Neural progenitor cell (in vitro differentiated cells): ENCODE measurements at regions not wholly inside any gene's neighbourhood (a gene's known extent, or its start where the extent isn't known, plus 50 kb on each side); places are given as distances from the start of the nearest gene placed in this dataset.

ENCODE experiments used
- DNase-seq: peaks from one replicate; pipeline ENCODE4 v3.0.0-alpha.2; 2016; ENCODE audit warnings: low spot score
- H2AFZ ChIP-seq: fragments of 200-600 bp; sonication (generic); replicated peaks from 2 replicates; pipeline ENCODE4 v1.6.1; 2016; ENCODE audit warnings: antibody characterized with exemption
- H3F3A ChIP-seq: fragments of 200-600 bp; sonication (generic); 2 replicates; pipeline ENCODE4 v1.6.1; 2016; ENCODE audit warnings: antibody characterized with exemption, low read depth
- H3K27ac ChIP-seq: fragments of 200-600 bp; sonication (generic); 2 replicates; pipeline ENCODE4 v1.5.1; 2016; ENCODE audit warnings: mild to moderate bottlenecking
- H3K27me3 ChIP-seq: fragments of 200-600 bp; sonication (generic); 2 replicates; pipeline ENCODE4 v1.6.1; 2016; ENCODE audit warnings: mild to moderate bottlenecking, moderate library complexity
- H3K36me3 ChIP-seq: fragments of 200-600 bp; sonication (generic); 2 replicates; pipeline ENCODE4 v1.5.1; 2016
- H3K4me1 ChIP-seq: fragments of 200-600 bp; sonication (generic); 2 replicates; pipeline ENCODE4 v1.6.1; 2016; ENCODE audit warnings: mixed run types
- H3K4me2 ChIP-seq: fragments of 200-600 bp; sonication (generic); 2 replicates; pipeline ENCODE4 v1.6.1; 2016
- H3K4me3 ChIP-seq: fragments of 200-600 bp; sonication (generic); 2 replicates; pipeline ENCODE4 v1.5.1; 2016
- H3K79me2 ChIP-seq: fragments of 200-600 bp; sonication (generic); 2 replicates; pipeline ENCODE4 v1.6.1; 2016; ENCODE audit warnings: low read depth
- H3K9ac ChIP-seq: fragments of 200-600 bp; sonication (generic); 2 replicates; pipeline ENCODE4 v1.6.1; 2016
- H3K9me3 ChIP-seq: fragments of 200-600 bp; sonication (generic); 2 replicates; pipeline ENCODE4 v1.5.1; 2016; ENCODE audit warnings: low read depth
- H4K20me1 ChIP-seq: fragments of 200-600 bp; sonication (generic); 2 replicates; pipeline ENCODE4 v1.6.1; 2016; ENCODE audit warnings: low read depth
- H3K27ac Mint-ChIP-seq: 3 replicates; pipeline ENCODE4 v1.8.0; 2021; ENCODE audit warnings: mixed read lengths
- H3K27me3 Mint-ChIP-seq: 2 replicates; pipeline ENCODE4 v1.8.0; 2022; ENCODE audit warnings: low read depth, mild to moderate bottlenecking, inconsistent platforms, moderate library complexity, mixed read lengths; ENCODE audit not compliant: insufficient read depth
- H3K36me3 Mint-ChIP-seq: 3 replicates; pipeline ENCODE4 v1.8.0; 2021; ENCODE audit warnings: mixed read lengths
- H3K4me1 Mint-ChIP-seq: 3 replicates; pipeline ENCODE4 v1.8.0; 2021; ENCODE audit warnings: mixed read lengths
- H3K4me3 Mint-ChIP-seq: 3 replicates; pipeline ENCODE4 v1.8.0; 2021; ENCODE audit warnings: mild to moderate bottlenecking, moderate library complexity, mixed read lengths
- H3K9me3 Mint-ChIP-seq: 3 replicates; pipeline ENCODE4 v1.8.0; 2020; ENCODE audit warnings: mixed read lengths
- CTCF ChIP-seq: fragments of 200-600 bp; sonication (generic); IDR thresholded peaks from 2 replicates; pipeline ENCODE4 v1.5.1; 2017; ENCODE audit warnings: antibody characterized with exemption, mild to moderate bottlenecking
- EZH2 ChIP-seq: fragments of 200-600 bp; sonication (generic); IDR thresholded peaks from 2 replicates; pipeline ENCODE4 v1.6.1; 2017; ENCODE audit warnings: antibody characterized with exemption, mild to moderate bottlenecking, moderate library complexity
- EZH2phosphoT487 ChIP-seq: fragments of 200-600 bp; sonication (generic); IDR thresholded peaks from 2 replicates; pipeline ENCODE4 v1.6.1; 2017; ENCODE audit warnings: antibody characterized with exemption

DNA sequence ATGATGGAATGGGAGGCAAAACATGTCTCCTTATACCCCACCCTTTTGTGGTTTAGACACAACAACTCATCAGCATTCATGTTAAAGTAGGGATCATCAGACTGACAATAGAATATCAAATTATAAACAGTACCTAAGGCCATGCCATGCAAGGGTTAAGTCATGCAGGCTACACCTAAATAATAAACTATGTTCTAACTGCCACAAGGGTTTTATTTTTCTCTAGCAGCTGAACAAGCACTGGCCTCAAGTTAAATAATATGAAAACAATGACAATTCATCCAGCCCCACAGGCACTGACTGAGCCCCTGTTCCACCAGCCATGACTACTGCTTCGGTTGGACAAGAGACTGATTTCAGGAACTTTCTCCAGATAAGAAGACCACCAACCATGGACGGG is 164.5 kb upstream of the PIRT start:
- H3K4me1 ChIP-seq: peaks cover 8% of the 10 kb centered on the region
- H3K4me2 ChIP-seq: no peak overlapping the region
- no peak overlapping the region for H3K4me3 ChIP-seq
- H3K27ac ChIP-seq: no peak overlapping the region
- peaks cover 7% of the 10 kb centered on the region for H3F3A ChIP-seq
- H3K9me3 ChIP-seq: no peaks in the 10 kb centered on the region
- Mint-ChIP-seq H3K4me1 (no peaks in the 10 kb centered on the region), H3K36me3 (no peaks in the 10 kb centered on the region), H3K27me3 (peaks cover 10% of the 10 kb centered on the region), H3K4me3 (no peak overlapping the region), H3K9me3 (no peaks in the 10 kb centered on the region), H3K27ac (no peak overlapping the region)
- H3K27me3 ChIP-seq: no peaks in the 10 kb centered on the region
- no peaks in the 10 kb centered on the region for H3K79me2 ChIP-seq
- no peak overlapping the region for H3K9ac ChIP-seq
- H2AFZ ChIP-seq: no peak overlapping the region
- no peaks in the 10 kb centered on the region for H3K36me3 ChIP-seq
- TF ChIP-seq EZH2 (no peak), CTCF (no peak), EZH2phosphoT487 (no peak)
- DNase-seq: no peak
- no peaks in the 10 kb centered on the region for H4K20me1 ChIP-seq

GRCh38 chr17:11001651-11002050 is 163.8 kb upstream of the PIRT start:
- peaks cover 7% of the 10 kb centered on the region for H3K27me3 Mint-ChIP-seq
- no peaks in the 10 kb centered on the region for H3K4me1 Mint-ChIP-seq
- H3K36me3 Mint-ChIP-seq: no peaks in the 10 kb centered on the region
- TF ChIP-seq EZH2phosphoT487 (no peak), EZH2 (no peak), CTCF (no peak)
- Histone ChIP-seq H3K9ac (no peak overlapping the region), H3F3A (peaks cover 7% of the 10 kb centered on the region), H3K9me3 (no peaks in the 10 kb centered on the region), H3K27ac (no peak overlapping the region), H3K36me3 (no peaks in the 10 kb centered on the region), H2AFZ (no peak overlapping the region), H4K20me1 (no peaks in the 10 kb centered on the region), H3K4me1 (peaks cover 8% of the 10 kb centered on the region), H3K4me2 (no peak overlapping the region), H3K79me2 (no peaks in the 10 kb centered on the region), H3K27me3 (no peaks in the 10 kb centered on the region), H3K4me3 (no peak overlapping the region)
- no peak overlapping the region for H3K4me3 Mint-ChIP-seq
- no peaks in the 10 kb centered on the region for H3K9me3 Mint-ChIP-seq
- H3K27ac Mint-ChIP-seq: no peak overlapping the region
- DNase-seq: no peak

DNA sequence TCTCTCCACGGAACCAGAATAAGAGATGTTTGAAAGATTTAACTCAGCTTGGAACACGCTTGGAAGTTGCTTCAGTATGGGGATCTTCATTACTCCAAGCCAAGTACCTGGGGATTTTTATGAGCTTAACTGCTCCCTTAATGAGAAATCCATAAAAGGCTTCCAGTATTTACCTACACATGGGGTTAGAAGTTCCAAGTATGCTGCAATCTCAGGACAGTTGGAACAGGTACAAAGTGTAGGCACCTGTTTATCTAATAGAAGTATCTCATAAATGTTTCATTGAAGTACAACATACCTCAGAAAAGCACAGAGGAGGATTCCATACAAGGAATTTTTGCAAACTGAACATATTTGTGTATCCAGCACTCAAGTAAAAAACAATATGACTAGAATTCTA is 161.6 kb upstream of the PIRT start:
- H3K27me3 ChIP-seq: no peaks in the 10 kb centered on the region
- Mint-ChIP-seq H3K27ac (no peak overlapping the region), H3K9me3 (no peaks in the 10 kb centered on the region), H3K27me3 (peaks cover 2% of the 10 kb centered on the region), H3K36me3 (no peaks in the 10 kb centered on the region), H3K4me1 (peaks cover 3% of the 10 kb centered on the region), H3K4me3 (no peak overlapping the region)
- no peak for DNase-seq
- H4K20me1 ChIP-seq: no peaks in the 10 kb centered on the region
- no peak overlapping the region for H3K4me2 ChIP-seq
- peaks cover 6% of the 10 kb centered on the region for H3F3A ChIP-seq
- H3K27ac ChIP-seq: no peak overlapping the region
- H3K36me3 ChIP-seq: no peaks in the 10 kb centered on the region
- no peaks in the 10 kb centered on the region for H3K79me2 ChIP-seq
- TF ChIP-seq CTCF (no peak), EZH2phosphoT487 (no peak), EZH2 (no peak)
- peaks cover 6% of the 10 kb centered on the region for H3K4me1 ChIP-seq
- H3K9ac ChIP-seq: no peak overlapping the region
- H3K9me3 ChIP-seq: no peaks in the 10 kb centered on the region
- no peak overlapping the region for H2AFZ ChIP-seq
- H3K4me3 ChIP-seq: no peak overlapping the region

DNA sequence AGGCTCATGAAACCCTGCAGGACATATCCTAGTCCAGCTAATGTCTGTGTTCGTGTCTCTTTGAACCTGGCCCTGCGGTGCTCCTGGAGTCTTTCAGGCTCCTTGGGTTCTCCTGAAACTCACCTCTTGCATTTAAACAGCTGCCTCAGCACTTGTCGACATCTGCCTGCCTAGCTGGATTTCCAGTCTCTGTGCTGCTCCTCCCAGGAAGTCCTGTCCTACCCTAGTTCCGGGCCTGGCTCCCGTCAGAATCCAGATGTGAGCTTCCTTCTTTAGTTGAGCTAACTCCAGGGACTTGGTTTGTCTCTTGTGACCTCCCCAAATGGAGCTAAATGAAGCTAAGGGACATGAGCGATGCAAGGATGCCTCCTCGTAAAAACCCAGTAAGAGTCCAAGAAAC is 155.2 kb upstream of the PIRT start:
- Histone ChIP-seq H3F3A (no peaks in the 10 kb centered on the region), H3K27me3 (no peaks in the 10 kb centered on the region), H3K4me3 (no peak overlapping the region), H3K9me3 (no peaks in the 10 kb centered on the region), H3K9ac (no peak overlapping the region), H2AFZ (no peak overlapping the region), H3K79me2 (no peaks in the 10 kb centered on the region), H3K4me1 (no peaks in the 10 kb centered on the region), H4K20me1 (no peaks in the 10 kb centered on the region), H3K27ac (no peak overlapping the region), H3K36me3 (no peaks in the 10 kb centered on the region), H3K4me2 (no peak overlapping the region)
- Mint-ChIP-seq H3K4me1 (peaks cover 3% of the 10 kb centered on the region), H3K27me3 (no peaks in the 10 kb centered on the region), H3K9me3 (no peaks in the 10 kb centered on the region), H3K36me3 (no peaks in the 10 kb centered on the region), H3K27ac (no peak overlapping the region), H3K4me3 (no peak overlapping the region)
- TF ChIP-seq EZH2 (no peak), CTCF (no peak), EZH2phosphoT487 (no peak)
- no peak for DNase-seq
